RWPE1 (cell line): ENCODE measurements at regions not wholly inside any gene's neighbourhood (a gene's known extent, or its start where the extent isn't known, plus 50 kb on each side); places are given as distances from the start of the nearest gene placed in this dataset.

ENCODE experiments used
- CTCF ChIA-PET: fragments of 350-600 bp; sonication (Branson Sonifier 250); formaldehyde crosslinking; extraction: SDS; loops from one replicate; lab custom pipeline; 2021; lab: Yijun Ruan, JAX
- POLR2A ChIA-PET: fragments of 400-600 bp; formaldehyde crosslinking; extraction: SDS; loops from one replicate; lab custom pipeline; 2020; ENCODE audit warnings: antibody characterized with exemption; ENCODE audit not compliant: low non-redundant PET; lab: Yijun Ruan, JAX
- DNase-seq: peaks from one replicate; pipeline ENCODE4 v3.0.0; 2012; ENCODE audit warnings: low spot score
- H3K27ac ChIP-seq: fragments of 450-650 bp; 2 replicates; pipeline ENCODE4 v1.5.1; 2017
- TF ChIP-seq, protein P1 (sequence below): fragments of 450-650 bp; conservative IDR thresholded peaks from 2 replicates; pipeline ENCODE4 v1.5.1; 2017; ENCODE audit warnings: low read depth, mild to moderate bottlenecking

GRCh38 chr1:61570191-61570590 lies 154.8 kb downstream of the TM2D1 start:
- TF ChIP-seq, protein P1, sequence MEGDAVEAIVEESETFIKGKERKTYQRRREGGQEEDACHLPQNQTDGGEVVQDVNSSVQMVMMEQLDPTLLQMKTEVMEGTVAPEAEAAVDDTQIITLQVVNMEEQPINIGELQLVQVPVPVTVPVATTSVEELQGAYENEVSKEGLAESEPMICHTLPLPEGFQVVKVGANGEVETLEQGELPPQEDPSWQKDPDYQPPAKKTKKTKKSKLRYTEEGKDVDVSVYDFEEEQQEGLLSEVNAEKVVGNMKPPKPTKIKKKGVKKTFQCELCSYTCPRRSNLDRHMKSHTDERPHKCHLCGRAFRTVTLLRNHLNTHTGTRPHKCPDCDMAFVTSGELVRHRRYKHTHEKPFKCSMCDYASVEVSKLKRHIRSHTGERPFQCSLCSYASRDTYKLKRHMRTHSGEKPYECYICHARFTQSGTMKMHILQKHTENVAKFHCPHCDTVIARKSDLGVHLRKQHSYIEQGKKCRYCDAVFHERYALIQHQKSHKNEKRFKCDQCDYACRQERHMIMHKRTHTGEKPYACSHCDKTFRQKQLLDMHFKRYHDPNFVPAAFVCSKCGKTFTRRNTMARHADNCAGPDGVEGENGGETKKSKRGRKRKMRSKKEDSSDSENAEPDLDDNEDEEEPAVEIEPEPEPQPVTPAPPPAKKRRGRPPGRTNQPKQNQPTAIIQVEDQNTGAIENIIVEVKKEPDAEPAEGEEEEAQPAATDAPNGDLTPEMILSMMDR = no peak
- DNase-seq = no peak
- ChIA-PET POLR2A (no interaction called here), CTCF (interaction anchor here (0.5 to 0.8 kb wide), 2 partner anchors 167 to 598 kb away, joined by 3 to 5 read pairs; no protein-coding TSS in a partner anchor)
- no peak overlapping the region for H3K27ac ChIP-seq

GRCh38 chr1:61569303-61569621 lies 155.7 kb downstream of the TM2D1 start:
- TF ChIP-seq, protein P1 = no peak
- no peak for DNase-seq
- ChIA-PET POLR2A (no interaction called here), CTCF (no interaction called here)
- no peak overlapping the region for H3K27ac ChIP-seq

DNA sequence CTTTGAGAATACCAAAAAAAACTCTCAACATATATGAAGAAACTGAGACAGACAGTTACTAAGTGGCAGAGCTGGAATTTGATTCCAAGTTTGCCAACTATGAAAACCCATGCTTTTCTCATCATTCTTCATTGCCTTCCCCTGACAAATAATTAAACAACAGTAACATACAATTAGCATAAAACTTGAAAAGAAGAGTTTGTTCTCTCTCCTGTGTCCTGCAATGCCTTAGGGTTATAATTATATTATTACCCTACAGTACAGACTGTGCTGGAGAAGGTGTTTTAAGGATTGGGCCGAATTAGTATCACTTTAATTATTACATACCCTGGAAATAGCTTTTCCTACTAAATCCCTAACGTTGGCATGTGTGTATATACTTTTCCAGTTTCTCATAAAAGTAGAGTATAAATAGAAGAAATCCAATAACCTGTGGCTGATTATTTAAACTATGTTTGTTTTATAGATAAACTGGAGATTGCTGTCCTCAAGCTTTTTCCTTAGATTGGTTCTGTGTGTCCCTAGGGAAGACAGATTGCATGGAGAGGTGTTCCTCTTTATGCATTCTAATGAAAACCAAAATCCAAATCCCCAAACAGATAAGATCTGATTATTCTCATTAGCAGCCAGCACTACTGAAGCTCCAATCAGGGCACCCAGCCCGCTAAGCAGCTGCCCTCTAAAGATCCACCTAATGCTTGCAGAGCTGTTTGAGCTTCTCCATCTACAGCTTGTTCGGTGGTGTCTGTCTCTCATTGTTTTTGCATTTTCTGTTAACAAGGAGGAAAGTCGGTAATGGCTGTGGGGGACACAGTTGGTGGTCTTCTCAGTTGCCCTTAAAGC lies 156.3 kb downstream of the TM2D1 start:
- no peak for DNase-seq
- ChIA-PET POLR2A (no interaction called here), CTCF (no interaction called here)
- TF ChIP-seq, protein P1 = no peak
- no peak overlapping the region for H3K27ac ChIP-seq

- TF ChIP-seq, protein P1 = no peak
- no peak overlapping the region for H3K27ac ChIP-seq
- DNase-seq = no peak
- CTCF ChIA-PET = no interaction called here
- POLR2A ChIA-PET = no interaction called here
Observed at GRCh38 chr1:61566177-61566576, 158.8 kb downstream of the TM2D1 start.

DNA sequence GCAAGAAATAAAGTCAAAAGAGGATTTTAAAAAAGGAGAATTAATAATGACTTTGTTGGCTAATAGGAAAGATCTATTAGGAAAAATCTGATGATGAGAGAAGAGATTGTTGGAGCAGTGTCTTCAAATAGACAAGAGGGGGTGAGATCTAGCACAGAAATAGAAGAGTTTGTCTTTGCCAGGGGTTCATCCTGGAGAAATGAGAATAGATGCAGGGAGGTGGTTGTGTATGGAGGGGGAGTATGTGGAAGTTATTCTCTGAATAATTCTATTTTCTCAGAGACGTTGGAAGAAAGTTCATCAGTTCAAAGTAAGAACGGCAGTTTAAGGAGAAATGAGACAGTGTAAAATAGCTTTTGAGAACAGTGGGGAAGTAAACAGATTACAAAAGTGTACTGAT lies 161.3 kb downstream of the TM2D1 start:
- ChIA-PET CTCF (interaction anchor here (0.6 kb wide), 1 partner anchor 39 kb away, joined by 4 read pairs; no protein-coding TSS in a partner anchor), POLR2A (no interaction called here)

GRCh38 chr1:61561666-61562065 lies 163.3 kb downstream of the TM2D1 start:
- H3K27ac ChIP-seq = no peak overlapping the region
- ChIA-PET CTCF (no interaction called here), POLR2A (no interaction called here)
- DNase-seq = no peak
- TF ChIP-seq, protein P1 = no peak

More for the DNA sequence above, 161.3 kb downstream of the TM2D1 start:
- no peak overlapping the region for H3K27ac ChIP-seq
- no peak for DNase-seq
- TF ChIP-seq, protein P1 = no peak
